Liver (tissue), 8 donors: ENCODE measurements at regions not wholly inside any gene's neighbourhood (a gene's known extent, or its start where the extent isn't known, plus 50 kb on each side); places are given as distances from the start of the nearest gene placed in this dataset.
"Not testable (repeated sequence)": the region's sequence is repeated elsewhere in the genome, so short reads cannot be mapped to it uniquely, and the experiment has no call there.

Experiments
- DNase-seq: peaks from one replicate; pipeline ENCODE4 v3.0.0-alpha.2; 2017; ENCODE audit warnings: low spot score
- H3K27ac ChIP-seq, 2 donors: one replicate each; pipeline ENCODE4 v1.7.0; 2013; ENCODE audit warnings: inconsistent platforms in 2 of 2, low read length in 2 of 2, control low read depth in 1 of 2, low read depth in 1 of 2, mild to moderate bottlenecking in 1 of 2
- H3K27me3 ChIP-seq, 4 donors: one replicate each; pipeline versions ENCODE4 v1.6.1 to v1.7.0; 2013; ENCODE audit warnings: low read length in 3 of 4, inconsistent platforms in 1 of 4, mild to moderate bottlenecking in 1 of 4, moderate library complexity in 1 of 4; ENCODE audit not compliant: control insufficient read depth in 4 of 4, insufficient read depth in 4 of 4
- H3K36me3 ChIP-seq, 4 donors: one replicate each; pipeline versions ENCODE4 v1.6.1 to v1.7.0; 2013; ENCODE audit warnings: low read length in 3 of 4, mild to moderate bottlenecking in 3 of 4, low read depth in 1 of 4, moderate library complexity in 1 of 4; ENCODE audit not compliant: control insufficient read depth in 4 of 4, insufficient read depth in 3 of 4
- H3K4me1 ChIP-seq, 4 donors: one replicate each; pipeline versions ENCODE4 v1.6.1 to v1.7.0; 2013; ENCODE audit warnings: low read length in 3 of 4, mild to moderate bottlenecking in 3 of 4, moderate library complexity in 1 of 4; ENCODE audit not compliant: control insufficient read depth in 4 of 4, insufficient read depth in 4 of 4
- H3K4me3 ChIP-seq, 3 donors: one replicate each; pipeline versions ENCODE4 v1.6.1 to v1.7.0; 2013; ENCODE audit warnings: low read length in 3 of 3, control low read depth in 1 of 3, low read depth in 1 of 3, mild to moderate bottlenecking in 1 of 3
- H3K9ac ChIP-seq, 2 donors: one replicate each; pipeline ENCODE4 v1.7.0; 2013; ENCODE audit warnings: low read length in 2 of 2, mild to moderate bottlenecking in 2 of 2, moderate library complexity in 2 of 2, control low read depth in 1 of 2, low read depth in 1 of 2
- H3K9me3 ChIP-seq, 4 donors: one replicate each; pipeline versions ENCODE4 v1.6.1 to v1.7.0; 2013; ENCODE audit warnings: low read length in 3 of 4; ENCODE audit not compliant: control insufficient read depth in 4 of 4
- FOXA1 ChIP-seq: IDR thresholded peaks from 2 replicates; pipeline ENCODE4 v1.6.1; 2016; ENCODE audit warnings: antibody characterized with exemption
- FOXA2 ChIP-seq: IDR thresholded peaks from 2 replicates; pipeline ENCODE4 v1.6.1; 2016; ENCODE audit warnings: antibody characterized with exemption
- GABPA ChIP-seq, 2 donors: IDR thresholded peaks in 1 of 2; conservative IDR thresholded peaks in 1 of 2; 2 replicates each; pipeline ENCODE4 v1.6.1; 2016; ENCODE audit warnings: antibody characterized with exemption in 2 of 2, mild to moderate bottlenecking in 1 of 2, moderate library complexity in 1 of 2
- HNF4A ChIP-seq, 2 donors: conservative IDR thresholded peaks; 2 replicates each; pipeline ENCODE4 v1.6.1; 2016; ENCODE audit warnings: antibody characterized with exemption in 2 of 2, mild to moderate bottlenecking in 2 of 2
- HNF4G ChIP-seq: IDR thresholded peaks from 2 replicates; pipeline ENCODE4 v1.6.1; 2016; ENCODE audit warnings: antibody characterized with exemption
- JUND ChIP-seq, 2 donors: IDR thresholded peaks; 2 replicates each; pipeline ENCODE4 v1.6.1; 2016; ENCODE audit warnings: antibody characterized with exemption in 2 of 2
- NR2F2 ChIP-seq: IDR thresholded peaks from 2 replicates; pipeline ENCODE4 v1.6.1; 2016; ENCODE audit warnings: antibody characterized with exemption
- RAD21 ChIP-seq, 2 donors: IDR thresholded peaks; 2 replicates each; pipeline ENCODE4 v1.6.1; 2016; ENCODE audit warnings: antibody characterized with exemption in 2 of 2, mild to moderate bottlenecking in 2 of 2
- RXRA ChIP-seq, 2 donors: IDR thresholded peaks; 2 replicates each; pipeline ENCODE4 v1.6.1; 2017 to 2018; ENCODE audit warnings: antibody characterized with exemption in 2 of 2, mild to moderate bottlenecking in 1 of 2
- SP1 ChIP-seq: IDR thresholded peaks from 2 replicates; pipeline ENCODE4 v1.6.1; 2018; ENCODE audit warnings: antibody characterized with exemption, mild to moderate bottlenecking
- TAF1 ChIP-seq: conservative IDR thresholded peaks from 2 replicates; pipeline ENCODE4 v1.6.1; 2016; ENCODE audit warnings: antibody characterized with exemption, mild to moderate bottlenecking
- YY1 ChIP-seq: IDR thresholded peaks from 2 replicates; pipeline ENCODE4 v1.6.1; 2016; ENCODE audit warnings: antibody characterized with exemption, mild to moderate bottlenecking
- WGBS: extraction: QIAGEN DNeasy Blood & Tissue Kit; methylation state at CpG from one replicate; pipeline ENCODE4 v1.1.7; 2013; 5-methylcytosine and 5-hydroxymethylcytosine counted together
- TF ChIP-seq, protein P1 (sequence below): IDR thresholded peaks from 2 replicates; pipeline ENCODE4 v1.6.1; 2016; ENCODE audit warnings: antibody characterized with exemption, mild to moderate bottlenecking
- TF ChIP-seq, protein P2 (sequence below): fragments of 150-350 bp; IDR thresholded peaks from 2 replicates; pipeline ENCODE4 v1.5.1; 2017; ENCODE audit warnings: improper control_type of control experiment, low read depth, low read length; ENCODE audit not compliant: missing input control
- donor health status: healthy.
- donor health status: healthy.
- donor health status: healthy.
- donor health status: healthy.
- donor health status: healthy.

DNA sequence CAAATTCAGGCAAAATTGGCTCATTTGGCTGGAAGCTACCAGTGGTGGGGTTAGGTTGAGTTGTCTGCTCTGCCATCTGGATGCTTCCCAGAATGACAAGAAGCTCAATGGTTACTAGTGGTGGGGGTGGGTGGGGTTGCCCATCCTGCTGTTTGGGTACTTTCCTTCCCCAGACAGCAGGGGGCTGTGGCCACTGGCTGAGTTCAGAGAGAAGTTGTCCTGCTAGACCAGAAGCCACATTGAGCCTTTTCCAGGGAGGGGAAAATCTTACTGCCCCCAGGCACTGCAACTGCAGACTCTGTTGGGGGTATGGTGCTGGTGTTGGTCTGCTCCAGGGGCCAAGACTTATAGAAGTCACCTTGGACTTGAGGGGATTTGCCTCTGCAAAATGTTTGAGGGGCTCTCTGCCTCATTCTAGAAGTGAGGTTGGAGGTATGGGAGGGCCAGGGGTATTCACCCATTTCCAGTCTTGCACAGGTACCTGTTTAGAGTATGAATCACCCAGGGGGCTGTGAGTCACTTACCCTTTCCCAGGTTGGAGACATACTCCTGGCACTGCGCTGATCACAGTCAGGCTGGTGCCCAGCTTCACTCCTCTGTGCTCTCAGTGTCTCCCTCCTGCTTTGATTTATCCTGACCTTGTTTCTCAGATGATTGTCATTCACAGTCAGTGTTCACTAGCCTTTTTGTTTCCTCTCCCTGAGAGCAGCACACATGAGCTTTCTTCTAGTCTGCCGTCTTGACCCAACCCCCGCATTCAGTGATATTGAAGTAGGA lies 89.1 kb upstream of the NEGR1 start:
- 62% methylated on average over 3 of the region's 3 CpGs for WGBS
- no peak for DNase-seq
- Histone ChIP-seq H3K4me1 (peaks cover 0 to 4% (median 1%) of the 10 kb centered on the region in 4 donors), H3K4me3 (no peak overlapping the region), H3K36me3 (no peaks in the 10 kb centered on the region), H3K9me3 (no peaks in the 10 kb centered on the region), H3K27ac (no peak overlapping the region), H3K9ac (no peak overlapping the region), H3K27me3 (no peaks in the 10 kb centered on the region)
- no peak for TF ChIP-seq HNF4A (conservative IDR thresholded peaks at IDR 0.05)
- no peak for TF ChIP-seq JUND (IDR thresholded peaks at IDR 0.05)
- TF ChIP-seq, protein P1, sequence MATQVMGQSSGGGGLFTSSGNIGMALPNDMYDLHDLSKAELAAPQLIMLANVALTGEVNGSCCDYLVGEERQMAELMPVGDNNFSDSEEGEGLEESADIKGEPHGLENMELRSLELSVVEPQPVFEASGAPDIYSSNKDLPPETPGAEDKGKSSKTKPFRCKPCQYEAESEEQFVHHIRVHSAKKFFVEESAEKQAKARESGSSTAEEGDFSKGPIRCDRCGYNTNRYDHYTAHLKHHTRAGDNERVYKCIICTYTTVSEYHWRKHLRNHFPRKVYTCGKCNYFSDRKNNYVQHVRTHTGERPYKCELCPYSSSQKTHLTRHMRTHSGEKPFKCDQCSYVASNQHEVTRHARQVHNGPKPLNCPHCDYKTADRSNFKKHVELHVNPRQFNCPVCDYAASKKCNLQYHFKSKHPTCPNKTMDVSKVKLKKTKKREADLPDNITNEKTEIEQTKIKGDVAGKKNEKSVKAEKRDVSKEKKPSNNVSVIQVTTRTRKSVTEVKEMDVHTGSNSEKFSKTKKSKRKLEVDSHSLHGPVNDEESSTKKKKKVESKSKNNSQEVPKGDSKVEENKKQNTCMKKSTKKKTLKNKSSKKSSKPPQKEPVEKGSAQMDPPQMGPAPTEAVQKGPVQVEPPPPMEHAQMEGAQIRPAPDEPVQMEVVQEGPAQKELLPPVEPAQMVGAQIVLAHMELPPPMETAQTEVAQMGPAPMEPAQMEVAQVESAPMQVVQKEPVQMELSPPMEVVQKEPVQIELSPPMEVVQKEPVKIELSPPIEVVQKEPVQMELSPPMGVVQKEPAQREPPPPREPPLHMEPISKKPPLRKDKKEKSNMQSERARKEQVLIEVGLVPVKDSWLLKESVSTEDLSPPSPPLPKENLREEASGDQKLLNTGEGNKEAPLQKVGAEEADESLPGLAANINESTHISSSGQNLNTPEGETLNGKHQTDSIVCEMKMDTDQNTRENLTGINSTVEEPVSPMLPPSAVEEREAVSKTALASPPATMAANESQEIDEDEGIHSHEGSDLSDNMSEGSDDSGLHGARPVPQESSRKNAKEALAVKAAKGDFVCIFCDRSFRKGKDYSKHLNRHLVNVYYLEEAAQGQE = no peak
- TF ChIP-seq YY1 = no peak
- TF ChIP-seq GABPA (IDR thresholded peaks at IDR 0.05 in 1 of 2, conservative IDR thresholded peaks at IDR 0.05 in 1 of 2) = no peak
- no peak for TF ChIP-seq TAF1
- TF ChIP-seq FOXA1 = no peak

DNA sequence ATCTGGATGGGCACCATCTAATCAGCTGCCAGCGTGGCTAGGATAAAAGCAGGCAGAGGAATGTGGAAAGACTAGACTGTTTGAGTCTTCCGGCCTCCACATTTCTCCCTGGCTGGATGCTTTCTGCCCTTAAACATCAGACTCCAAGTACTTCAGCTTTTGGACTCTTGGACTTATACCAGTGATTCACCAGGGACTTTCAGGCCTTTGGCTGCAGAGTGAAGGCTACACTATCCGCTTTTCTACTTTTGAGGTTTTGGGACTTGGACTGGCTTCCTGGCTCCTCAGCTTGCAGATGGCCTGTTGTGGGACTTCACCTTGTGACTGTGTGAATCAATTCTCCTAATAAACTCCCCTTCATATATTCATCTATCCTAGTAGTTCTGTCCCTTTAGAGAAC lies 88.5 kb upstream of the NEGR1 start:
- not testable (repeated sequence) for DNase-seq, H3K4me1 ChIP-seq, H3K9ac ChIP-seq, H3K4me3 ChIP-seq, H3K36me3 ChIP-seq, H3K9me3 ChIP-seq, H3K27ac ChIP-seq, H3K27me3 ChIP-seq
- WGBS = 91% methylated on average over 3 of the region's 3 CpGs

DNA sequence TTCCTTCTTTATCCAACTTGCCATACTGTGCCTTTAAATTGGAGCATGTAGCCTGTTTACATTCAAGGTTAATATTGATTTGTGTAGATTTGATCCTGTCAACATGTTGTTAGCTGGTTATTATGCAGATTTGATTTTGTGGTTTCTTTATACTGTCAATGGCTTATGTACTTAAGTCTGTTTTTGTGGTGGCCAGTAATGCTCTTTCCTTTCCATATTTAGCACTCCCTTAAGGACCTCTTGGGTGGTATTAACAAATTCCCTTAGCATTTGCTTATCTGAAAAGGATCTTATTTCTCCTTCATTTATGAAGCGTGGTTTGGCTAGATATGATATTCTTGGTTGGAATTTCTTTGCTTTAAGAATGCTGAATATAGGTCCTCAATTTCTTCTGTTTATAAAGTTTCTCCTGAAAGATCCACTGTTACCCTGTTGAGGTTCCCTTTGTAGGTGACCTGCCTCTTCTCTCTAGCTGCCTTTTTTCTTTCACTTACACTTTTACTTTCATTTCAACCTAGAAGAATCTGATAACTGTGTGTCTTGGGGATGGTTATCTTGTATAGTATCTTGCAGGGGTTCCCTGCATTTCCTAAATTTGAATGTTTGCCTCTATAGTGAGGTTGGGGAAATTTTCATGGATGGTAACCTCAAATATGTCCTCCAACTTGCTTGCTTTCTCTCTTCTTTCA lies 86.9 kb upstream of the NEGR1 start:
- no peak for TF ChIP-seq TAF1
- TF ChIP-seq HNF4G = no peak
- TF ChIP-seq RXRA (IDR thresholded peaks at IDR 0.05) = no peak
- TF ChIP-seq HNF4A (conservative IDR thresholded peaks at IDR 0.05) = no peak
- no peak for TF ChIP-seq YY1
- TF ChIP-seq FOXA2 = no peak
- TF ChIP-seq GABPA (IDR thresholded peaks at IDR 0.05 in 1 of 2, conservative IDR thresholded peaks at IDR 0.05 in 1 of 2) = no peak
- TF ChIP-seq NR2F2 = no peak
- TF ChIP-seq, protein P2, sequence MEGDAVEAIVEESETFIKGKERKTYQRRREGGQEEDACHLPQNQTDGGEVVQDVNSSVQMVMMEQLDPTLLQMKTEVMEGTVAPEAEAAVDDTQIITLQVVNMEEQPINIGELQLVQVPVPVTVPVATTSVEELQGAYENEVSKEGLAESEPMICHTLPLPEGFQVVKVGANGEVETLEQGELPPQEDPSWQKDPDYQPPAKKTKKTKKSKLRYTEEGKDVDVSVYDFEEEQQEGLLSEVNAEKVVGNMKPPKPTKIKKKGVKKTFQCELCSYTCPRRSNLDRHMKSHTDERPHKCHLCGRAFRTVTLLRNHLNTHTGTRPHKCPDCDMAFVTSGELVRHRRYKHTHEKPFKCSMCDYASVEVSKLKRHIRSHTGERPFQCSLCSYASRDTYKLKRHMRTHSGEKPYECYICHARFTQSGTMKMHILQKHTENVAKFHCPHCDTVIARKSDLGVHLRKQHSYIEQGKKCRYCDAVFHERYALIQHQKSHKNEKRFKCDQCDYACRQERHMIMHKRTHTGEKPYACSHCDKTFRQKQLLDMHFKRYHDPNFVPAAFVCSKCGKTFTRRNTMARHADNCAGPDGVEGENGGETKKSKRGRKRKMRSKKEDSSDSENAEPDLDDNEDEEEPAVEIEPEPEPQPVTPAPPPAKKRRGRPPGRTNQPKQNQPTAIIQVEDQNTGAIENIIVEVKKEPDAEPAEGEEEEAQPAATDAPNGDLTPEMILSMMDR = no peak
- no peak for TF ChIP-seq RAD21 (IDR thresholded peaks at IDR 0.05)
- TF ChIP-seq, protein P1 = no peak
- no peak for TF ChIP-seq SP1
- Histone ChIP-seq H3K9ac (no peak overlapping the region), H3K4me3 (no peak overlapping the region), H3K27me3 (no peaks in the 10 kb centered on the region), H3K4me1 (peaks cover 0 to 6% (median 4%) of the 10 kb centered on the region in 4 donors), H3K36me3 (no peaks in the 10 kb centered on the region), H3K9me3 (no peaks in the 10 kb centered on the region), H3K27ac (no peak overlapping the region)
- no peak for DNase-seq
- WGBS = 90% methylated on average over 1 of the region's 1 CpG
